ENCODE measurements at regions not wholly inside any gene's neighbourhood (a gene's known extent, or its start where the extent isn't known, plus 50 kb on each side); places are given as distances from the start of the nearest gene placed in this dataset.

DNA sequence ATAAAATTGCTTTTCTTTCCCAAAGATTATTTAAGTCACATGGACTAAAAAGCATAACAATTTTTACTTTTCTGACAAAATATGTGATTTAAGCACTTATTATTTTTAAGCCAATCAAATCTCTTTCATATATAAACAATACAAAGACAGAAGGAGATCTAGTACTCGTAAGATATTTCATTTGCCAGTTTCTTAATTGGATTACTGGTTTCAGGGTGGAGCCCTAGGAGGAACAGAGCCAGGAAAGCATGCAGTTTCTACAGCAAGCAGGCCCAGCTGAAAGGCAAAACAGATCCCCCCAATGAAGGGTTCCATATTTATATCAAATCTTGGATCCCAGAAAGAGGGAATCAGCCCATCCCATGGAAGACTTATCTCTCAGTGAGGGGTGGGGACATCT lies 177.0 kb downstream of the KIF18A start:
- TF ChIP-seq CTCF (IDR thresholded peaks at IDR 0.05), result no peak
- no peak for TF ChIP-seq POLR2A (IDR thresholded peaks at IDR 0.05)

Data from Peyer's patch (tissue), 4 donors.